ENCODE measurements at regions not wholly inside any gene's neighbourhood (a gene's known extent, or its start where the extent isn't known, plus 50 kb on each side); places are given as distances from the start of the nearest gene placed in this dataset.

DNA sequence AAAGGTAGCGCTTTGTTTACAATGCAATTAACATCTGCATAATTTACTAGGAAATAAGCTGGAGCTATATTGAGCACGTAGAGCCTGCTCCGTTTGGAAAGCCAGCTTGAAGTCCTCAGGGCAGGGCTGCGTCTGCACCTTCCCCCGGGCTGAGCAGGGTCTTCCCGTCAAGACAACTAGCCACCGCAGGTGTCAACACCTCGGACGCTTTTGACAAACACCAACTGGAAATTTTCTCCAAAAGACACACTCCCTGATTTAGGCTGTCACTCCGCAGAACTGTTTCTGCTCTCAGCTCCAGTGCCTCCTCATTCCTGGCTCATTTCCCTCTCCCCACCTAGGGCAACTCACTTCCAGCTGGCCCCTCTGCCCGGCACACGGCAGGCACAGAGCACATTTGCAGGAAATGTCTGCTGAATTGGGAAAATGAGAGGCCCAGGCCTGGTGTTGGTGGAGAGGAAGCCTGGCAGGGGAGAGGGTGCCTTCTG, 170.3 kb downstream of the MAF start:
- no peak overlapping the region for H3K27ac Mint-ChIP-seq (ENCODE audit: unreplicated experiment)
- no peak for DNase-seq
- H3K4me1 Mint-ChIP-seq (ENCODE audit: low read depth, unreplicated experiment): no peaks in the 10 kb centered on the region
- peaks cover 2% of the 10 kb centered on the region for H3K27me3 Mint-ChIP-seq (ENCODE audit: unreplicated experiment)
- no peaks in the 10 kb centered on the region for H3K36me3 Mint-ChIP-seq (ENCODE audit: unreplicated experiment)
- H3K9me3 Mint-ChIP-seq (ENCODE audit: unreplicated experiment): no peaks in the 10 kb centered on the region
- H3K4me3 Mint-ChIP-seq (ENCODE audit: unreplicated experiment): no peak overlapping the region
- TF ChIP-seq, protein P1, sequence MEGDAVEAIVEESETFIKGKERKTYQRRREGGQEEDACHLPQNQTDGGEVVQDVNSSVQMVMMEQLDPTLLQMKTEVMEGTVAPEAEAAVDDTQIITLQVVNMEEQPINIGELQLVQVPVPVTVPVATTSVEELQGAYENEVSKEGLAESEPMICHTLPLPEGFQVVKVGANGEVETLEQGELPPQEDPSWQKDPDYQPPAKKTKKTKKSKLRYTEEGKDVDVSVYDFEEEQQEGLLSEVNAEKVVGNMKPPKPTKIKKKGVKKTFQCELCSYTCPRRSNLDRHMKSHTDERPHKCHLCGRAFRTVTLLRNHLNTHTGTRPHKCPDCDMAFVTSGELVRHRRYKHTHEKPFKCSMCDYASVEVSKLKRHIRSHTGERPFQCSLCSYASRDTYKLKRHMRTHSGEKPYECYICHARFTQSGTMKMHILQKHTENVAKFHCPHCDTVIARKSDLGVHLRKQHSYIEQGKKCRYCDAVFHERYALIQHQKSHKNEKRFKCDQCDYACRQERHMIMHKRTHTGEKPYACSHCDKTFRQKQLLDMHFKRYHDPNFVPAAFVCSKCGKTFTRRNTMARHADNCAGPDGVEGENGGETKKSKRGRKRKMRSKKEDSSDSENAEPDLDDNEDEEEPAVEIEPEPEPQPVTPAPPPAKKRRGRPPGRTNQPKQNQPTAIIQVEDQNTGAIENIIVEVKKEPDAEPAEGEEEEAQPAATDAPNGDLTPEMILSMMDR (IDR thresholded peaks at IDR 0.05; ENCODE audit: partially characterized antibody, unreplicated experiment): no peak

DNA sequence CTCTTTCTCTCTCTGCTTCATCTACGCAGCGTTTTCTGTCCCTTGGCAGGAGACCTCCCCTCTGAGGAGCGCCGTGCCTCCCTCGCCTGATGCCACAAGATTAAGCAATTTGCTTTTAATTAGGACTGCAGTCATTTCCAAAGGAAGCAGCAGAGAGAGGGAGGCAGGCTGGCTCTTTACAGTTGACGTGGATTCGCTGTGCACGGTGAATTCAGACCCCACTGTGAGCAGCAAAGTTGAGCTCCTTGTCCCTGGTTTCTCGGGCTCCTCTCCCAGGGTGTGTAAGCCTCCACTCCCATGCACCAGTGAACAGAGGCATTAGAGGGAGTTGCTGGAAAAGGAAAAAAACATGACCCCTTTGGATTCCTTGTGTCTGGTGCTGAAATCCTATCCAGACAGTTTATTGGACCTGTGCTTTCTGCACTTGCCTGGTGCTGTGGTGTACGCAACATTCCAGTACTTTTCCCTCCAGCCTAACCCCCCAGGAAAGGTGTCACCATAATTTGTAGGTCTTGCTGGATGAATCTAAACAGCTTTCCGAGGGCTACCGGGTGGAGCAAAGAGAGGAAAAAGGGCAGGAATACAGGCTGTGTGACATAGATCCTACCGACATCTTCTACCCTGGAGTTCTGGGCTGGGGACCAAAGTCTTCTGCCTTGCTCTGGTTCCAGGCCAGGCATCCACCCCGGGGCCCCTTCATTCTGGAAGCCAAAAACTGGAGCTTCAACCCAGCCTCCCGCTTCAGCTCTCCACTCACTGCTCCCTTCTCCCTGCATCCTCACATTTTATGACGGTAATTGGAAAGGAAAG, 171.0 kb downstream of the MAF start:
- Mint-ChIP-seq H3K9me3 (ENCODE audit: unreplicated experiment) (no peaks in the 10 kb centered on the region), H3K27ac (ENCODE audit: unreplicated experiment) (no peak overlapping the region), H3K4me1 (ENCODE audit: low read depth, unreplicated experiment) (no peaks in the 10 kb centered on the region), H3K4me3 (ENCODE audit: unreplicated experiment) (no peak overlapping the region), H3K27me3 (ENCODE audit: unreplicated experiment) (peaks cover 2% of the 10 kb centered on the region), H3K36me3 (ENCODE audit: unreplicated experiment) (no peaks in the 10 kb centered on the region)
- TF ChIP-seq, protein P1 (IDR thresholded peaks at IDR 0.05; ENCODE audit: partially characterized antibody, unreplicated experiment): no peak
- no peak for DNase-seq

DNA sequence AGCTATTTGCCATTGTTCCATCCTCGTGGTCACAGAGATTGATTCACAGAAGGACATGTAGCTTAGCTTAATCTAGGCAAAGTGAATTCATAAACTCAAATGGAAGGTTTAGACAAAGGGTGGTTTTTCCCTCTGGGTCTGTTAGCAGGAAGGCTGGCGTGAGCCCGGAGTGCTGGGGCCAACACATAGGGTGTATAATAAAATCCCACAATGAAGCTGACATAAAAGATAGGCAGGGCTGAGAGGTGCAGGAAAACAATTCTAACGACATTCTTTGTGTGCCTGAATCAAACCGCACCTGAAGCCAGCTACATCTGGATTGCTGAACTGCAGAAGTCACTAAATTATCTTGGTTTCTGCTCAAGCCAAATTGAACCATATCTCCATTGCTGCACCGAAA, 173.9 kb downstream of the MAF start:
- no peaks in the 10 kb centered on the region for H3K36me3 Mint-ChIP-seq (ENCODE audit: unreplicated experiment)
- TF ChIP-seq, protein P1 (IDR thresholded peaks at IDR 0.05; ENCODE audit: partially characterized antibody, unreplicated experiment): no peak
- no peak for DNase-seq
- no peaks in the 10 kb centered on the region for H3K9me3 Mint-ChIP-seq (ENCODE audit: unreplicated experiment)
- no peak overlapping the region for H3K4me3 Mint-ChIP-seq (ENCODE audit: unreplicated experiment)
- H3K27me3 Mint-ChIP-seq (ENCODE audit: unreplicated experiment): peaks cover 4% of the 10 kb centered on the region
- no peak overlapping the region for H3K27ac Mint-ChIP-seq (ENCODE audit: unreplicated experiment)
- H3K4me1 Mint-ChIP-seq (ENCODE audit: low read depth, unreplicated experiment): no peaks in the 10 kb centered on the region

DNA sequence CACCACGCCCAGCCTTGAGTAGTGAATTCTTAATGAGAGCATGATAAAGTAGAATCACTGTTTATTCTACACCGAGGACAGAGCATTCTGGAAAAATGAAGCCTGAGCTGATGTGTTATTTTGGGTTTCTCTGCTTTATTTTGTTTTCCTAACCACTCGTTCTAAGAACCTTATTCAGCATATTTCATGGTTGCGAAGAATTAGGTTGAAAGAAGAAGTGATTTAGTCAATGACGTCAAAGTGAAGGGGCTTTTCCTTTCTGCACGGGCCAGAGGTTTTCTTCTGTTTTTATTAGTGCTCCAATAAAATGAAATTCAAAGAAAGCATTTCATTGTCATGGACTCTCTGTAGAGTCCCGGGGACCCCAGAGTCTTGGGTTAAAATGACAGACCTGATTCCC, 178.5 kb downstream of the MAF start:
- no peaks in the 10 kb centered on the region for H3K36me3 Mint-ChIP-seq (ENCODE audit: unreplicated experiment)
- TF ChIP-seq, protein P1 (IDR thresholded peaks at IDR 0.05; ENCODE audit: partially characterized antibody, unreplicated experiment): no peak
- peaks cover 2% of the 10 kb centered on the region for H3K9me3 Mint-ChIP-seq (ENCODE audit: unreplicated experiment)
- H3K27ac Mint-ChIP-seq (ENCODE audit: unreplicated experiment): no peak overlapping the region
- H3K27me3 Mint-ChIP-seq (ENCODE audit: unreplicated experiment): peaks cover 2% of the 10 kb centered on the region
- DNase-seq: no peak
- no peak overlapping the region for H3K4me3 Mint-ChIP-seq (ENCODE audit: unreplicated experiment)
- peaks cover 12% of the 10 kb centered on the region for H3K4me1 Mint-ChIP-seq (ENCODE audit: low read depth, unreplicated experiment)

DNA sequence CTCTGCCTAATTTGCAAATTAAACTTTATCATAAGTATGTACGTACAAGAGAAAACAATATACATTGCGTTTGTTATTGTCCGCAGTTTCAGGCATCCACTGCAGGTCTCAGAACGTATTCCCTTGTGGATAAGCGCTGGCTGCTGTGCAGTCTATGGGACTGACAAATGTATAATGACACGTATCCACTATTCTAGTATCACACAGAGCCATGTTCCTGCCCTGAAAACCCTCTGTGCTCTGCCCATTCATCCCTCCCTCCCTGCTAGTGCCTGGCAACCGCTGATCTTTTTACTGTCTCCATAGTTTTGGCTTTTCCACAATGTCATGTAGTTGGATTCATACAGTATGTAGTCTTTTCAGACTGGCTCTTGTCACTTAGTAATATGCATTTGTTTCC, 179.4 kb downstream of the MAF start:
- no peaks in the 10 kb centered on the region for H3K36me3 Mint-ChIP-seq (ENCODE audit: unreplicated experiment)
- H3K27me3 Mint-ChIP-seq (ENCODE audit: unreplicated experiment): peaks cover 2% of the 10 kb centered on the region
- TF ChIP-seq, protein P1 (IDR thresholded peaks at IDR 0.05; ENCODE audit: partially characterized antibody, unreplicated experiment): no peak
- no peak overlapping the region for H3K4me3 Mint-ChIP-seq (ENCODE audit: unreplicated experiment)
- DNase-seq: no peak
- H3K9me3 Mint-ChIP-seq (ENCODE audit: unreplicated experiment): peaks cover 2% of the 10 kb centered on the region
- H3K4me1 Mint-ChIP-seq (ENCODE audit: low read depth, unreplicated experiment): peaks cover 12% of the 10 kb centered on the region
- no peak overlapping the region for H3K27ac Mint-ChIP-seq (ENCODE audit: unreplicated experiment)

Measured in glutamatergic neuron (in vitro differentiated cells).